Activated CD4-positive, alpha-beta T cell treated with anti-CD3 and anti-CD28 coated beads, Interleukin-2, amount 10 ng/mL, durations not matched to agents 7 days and 5 days (primary cell): ENCODE measurements at regions not wholly inside any gene's neighbourhood (a gene's known extent, or its start where the extent isn't known, plus 50 kb on each side); places are given as distances from the start of the nearest gene placed in this dataset.

Source experiments
- CTCF ChIA-PET: fragments of 350-600 bp; sonication (Branson Sonifier 250); formaldehyde crosslinking; loops from one replicate; lab custom pipeline; 2021; ENCODE audit warnings: antibody characterized with exemption; lab: Charles Lee
- POLR2A ChIA-PET: fragments of 350-600 bp; sonication (Branson Sonifier 250); formaldehyde crosslinking; loops from one replicate; lab custom pipeline; 2021; ENCODE audit warnings: antibody characterized with exemption; lab: Charles Lee
- DNase-seq: peaks from one replicate; pipeline ENCODE4 v3.0.0-alpha.2; 2020
- H3K27ac Mint-ChIP-seq: one replicate; pipeline ENCODE4 v1.8.0; 2021; ENCODE audit warnings: mild to moderate bottlenecking, moderate library complexity, mixed read lengths
- H3K27me3 Mint-ChIP-seq: one replicate; pipeline ENCODE4 v1.8.0; 2021; ENCODE audit warnings: mixed read lengths
- H3K36me3 Mint-ChIP-seq: one replicate; pipeline ENCODE4 v1.8.0; 2021; ENCODE audit warnings: low read depth, mixed read lengths
- H3K4me1 Mint-ChIP-seq: one replicate; pipeline ENCODE4 v1.8.0; 2021; ENCODE audit warnings: mixed read lengths
- H3K4me3 Mint-ChIP-seq: one replicate; pipeline ENCODE4 v1.8.0; 2021; ENCODE audit warnings: mild to moderate bottlenecking, moderate library complexity, mixed read lengths
- H3K9me3 Mint-ChIP-seq: one replicate; pipeline ENCODE4 v1.8.0; 2021; ENCODE audit warnings: mixed read lengths

DNA sequence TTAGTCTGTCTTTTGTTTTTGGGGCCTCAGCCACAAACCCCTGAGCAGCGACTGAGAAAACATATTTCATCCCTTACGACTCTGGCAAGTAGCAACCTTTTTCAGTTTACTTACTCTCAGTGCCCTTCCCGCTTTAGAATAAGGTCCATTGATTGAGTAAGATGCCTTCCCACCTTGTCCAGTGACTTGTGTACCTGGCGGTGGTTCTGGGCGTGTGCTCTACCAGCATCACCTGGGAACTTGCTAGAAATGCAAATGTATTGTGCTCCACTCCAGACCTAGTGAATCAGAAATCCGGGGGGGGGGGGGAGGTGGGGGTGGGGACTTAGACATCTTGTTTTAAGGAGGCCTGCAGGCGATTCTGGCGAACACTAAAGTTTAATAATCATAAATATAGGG, 72.1 kb downstream of the S1PR1 start:
- no peak for DNase-seq
- Mint-ChIP-seq H3K4me3 (peak overlapping the region; percentile 73), H3K27ac (peak overlapping the region; percentile 98), H3K9me3 (peaks cover 3% of the 10 kb centered on the region), H3K27me3 (no peaks in the 10 kb centered on the region), H3K4me1 (peaks cover 72% of the 10 kb centered on the region), H3K36me3 (peaks cover 1% of the 10 kb centered on the region)
- ChIA-PET POLR2A (interaction anchor here (1.0 to 1.1 kb wide), 2 partner anchors 49 to 414 kb away, joined by 3 to 6 read pairs; partner anchors contain the start of gene EXTL2), CTCF (interaction anchor here (0.6 to 3.3 kb wide), 28 partner anchors 9 to 402 kb away, joined by 3 to 27 read pairs (median 6); no protein-coding TSS in a partner anchor)

DNA sequence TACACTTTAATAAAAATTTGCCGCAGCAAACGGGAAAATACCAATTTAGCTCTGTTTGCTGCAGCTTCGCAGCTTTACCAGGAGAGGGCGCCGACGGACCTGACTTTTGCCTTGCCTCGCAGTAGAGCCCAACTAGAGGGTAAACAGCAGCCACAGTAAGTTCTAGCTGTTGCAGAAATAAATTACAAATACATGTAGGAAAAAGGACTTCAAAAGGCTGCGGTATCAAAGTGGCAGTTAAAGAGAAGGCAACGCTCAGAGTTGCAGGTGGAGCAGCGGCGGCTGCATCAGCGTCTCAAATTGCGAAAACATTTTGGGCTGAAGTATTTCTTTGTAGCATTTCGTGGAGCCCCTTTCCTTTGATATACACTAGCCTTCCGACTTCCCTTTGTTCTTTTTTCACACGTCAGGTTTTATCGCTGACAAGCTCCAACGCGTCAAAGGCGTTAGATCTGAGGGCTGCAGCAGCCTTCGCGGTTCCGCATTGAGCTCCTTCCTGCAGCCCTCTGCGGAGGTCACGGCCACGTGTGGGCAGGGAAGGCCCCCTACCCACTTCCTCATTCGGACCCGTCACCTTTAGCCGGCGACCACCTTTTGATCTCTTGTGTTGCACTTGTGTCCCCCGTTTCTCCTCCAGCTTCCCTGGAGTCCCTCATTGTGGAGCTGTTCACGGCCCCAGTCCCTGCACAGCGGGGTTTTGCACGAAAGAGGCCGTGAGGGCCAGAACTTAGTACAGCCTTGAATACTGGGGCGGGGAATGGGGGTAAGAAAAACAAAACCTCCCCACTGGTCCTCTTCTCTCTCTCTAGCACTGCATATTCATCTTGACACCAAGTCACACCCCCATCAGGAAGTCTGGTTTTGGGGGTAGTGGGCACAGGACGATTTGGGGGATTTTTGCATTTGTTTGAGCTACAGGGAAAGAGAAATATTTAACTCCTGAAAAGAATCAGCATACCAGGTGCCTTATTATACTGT, 72.8 kb downstream of the S1PR1 start:
- H3K4me1 Mint-ChIP-seq, result peaks cover 75% of the 10 kb centered on the region
- peaks cover 1% of the 10 kb centered on the region for H3K36me3 Mint-ChIP-seq
- POLR2A ChIA-PET, result interaction anchor here (0.7 to 1.1 kb wide), 3 partner anchors 48 to 415 kb away, joined by 3 to 6 read pairs (median 3); partner anchors contain the start of gene EXTL2
- peaks cover 3% of the 10 kb centered on the region for H3K9me3 Mint-ChIP-seq
- CTCF ChIA-PET, result interaction anchor here (0.5 to 3.3 kb wide), 38 partner anchors 9 to 926 kb away, joined by 3 to 27 read pairs (median 4); no protein-coding TSS in a partner anchor
- DNase-seq, result peak; percentile 85
- H3K27ac Mint-ChIP-seq, result peak overlapping the region; percentile 98
- H3K27me3 Mint-ChIP-seq, result no peaks in the 10 kb centered on the region
- H3K4me3 Mint-ChIP-seq, result peak overlapping the region; percentile 73

DNA sequence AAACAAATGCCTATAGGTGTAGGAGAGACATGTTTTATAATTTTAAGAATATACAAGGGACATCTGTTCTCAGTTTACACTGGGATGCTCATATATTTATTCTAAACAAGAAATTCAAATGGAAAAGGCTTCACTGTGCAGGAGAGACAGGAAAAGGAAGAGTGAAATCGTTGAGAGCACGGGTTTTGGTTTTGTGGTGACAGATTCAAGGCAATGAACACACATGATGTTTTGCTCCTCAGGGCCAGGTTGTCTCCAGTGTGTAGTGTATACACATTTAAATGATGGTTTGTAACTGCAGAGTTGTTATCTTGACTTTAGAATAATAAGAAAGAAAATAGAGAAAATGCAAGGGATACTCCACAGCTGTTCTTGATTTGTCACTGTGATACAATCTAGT, 73.7 kb downstream of the S1PR1 start:
- Mint-ChIP-seq H3K4me1 (peaks cover 75% of the 10 kb centered on the region), H3K27ac (peak overlapping the region; percentile 98), H3K27me3 (no peaks in the 10 kb centered on the region), H3K4me3 (peak overlapping the region; percentile 73), H3K36me3 (peaks cover 1% of the 10 kb centered on the region), H3K9me3 (peaks cover 3% of the 10 kb centered on the region)
- peak; percentile 53 for DNase-seq
- ChIA-PET CTCF (interaction anchor here (1.0 to 3.3 kb wide), 8 partner anchors 17 to 404 kb away, joined by 3 to 27 read pairs (median 6); no protein-coding TSS in a partner anchor), POLR2A (interaction anchor here (0.7 kb wide), 1 partner anchor 82 kb away, joined by 3 read pairs; no protein-coding TSS in a partner anchor)

DNA sequence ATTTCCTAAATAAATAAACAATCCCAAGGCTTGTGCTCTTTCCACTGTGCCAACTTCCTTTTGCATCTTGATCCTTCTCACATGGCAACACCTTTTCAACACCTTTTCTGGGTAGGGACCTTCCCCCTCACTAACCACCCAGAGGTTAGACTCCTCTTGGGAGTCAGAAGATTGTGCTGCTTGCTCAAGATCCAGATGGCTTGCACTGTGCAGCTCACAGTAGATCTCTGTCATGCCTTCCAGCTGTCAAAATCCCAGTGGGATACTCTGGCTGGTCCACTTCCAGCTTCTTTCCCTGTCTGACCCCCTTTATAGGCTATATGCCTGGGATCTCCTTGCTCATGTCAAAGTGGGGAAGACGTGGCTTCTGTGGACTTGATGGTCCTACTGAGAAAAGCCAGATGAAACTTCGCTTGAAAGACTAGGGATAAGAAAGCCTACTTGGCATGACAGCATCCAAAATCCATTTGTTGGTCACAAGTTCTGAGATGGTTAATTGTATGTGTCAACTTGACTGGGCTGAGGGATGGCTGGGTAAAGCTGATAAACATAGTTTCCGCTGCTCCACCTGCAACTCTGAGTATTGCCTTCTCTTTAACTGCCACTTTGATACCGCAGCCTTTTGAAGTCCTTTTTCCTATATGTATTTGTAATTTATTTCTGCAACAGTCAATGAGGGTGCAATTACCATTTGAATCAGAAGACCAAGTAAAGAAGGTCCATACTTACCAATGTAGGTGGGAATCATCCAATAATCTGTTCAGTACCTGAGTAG, 74.5 kb downstream of the S1PR1 start:
- H3K9me3 Mint-ChIP-seq, result peaks cover 3% of the 10 kb centered on the region
- ChIA-PET CTCF (interaction anchor here (1.0 to 3.3 kb wide), 4 partner anchors 18 to 46 kb away, joined by 3 to 27 read pairs (median 8); no protein-coding TSS in a partner anchor), POLR2A (interaction anchor here (0.7 kb wide), 1 partner anchor 83 kb away, joined by 3 read pairs; no protein-coding TSS in a partner anchor)
- H3K4me1 Mint-ChIP-seq, result peaks cover 75% of the 10 kb centered on the region
- H3K27me3 Mint-ChIP-seq, result no peaks in the 10 kb centered on the region
- H3K36me3 Mint-ChIP-seq, result peaks cover 1% of the 10 kb centered on the region
- peak; percentile 17 for DNase-seq
- peak overlapping the region; percentile 98 for H3K27ac Mint-ChIP-seq
- H3K4me3 Mint-ChIP-seq, result peak overlapping the region; percentile 73

DNA sequence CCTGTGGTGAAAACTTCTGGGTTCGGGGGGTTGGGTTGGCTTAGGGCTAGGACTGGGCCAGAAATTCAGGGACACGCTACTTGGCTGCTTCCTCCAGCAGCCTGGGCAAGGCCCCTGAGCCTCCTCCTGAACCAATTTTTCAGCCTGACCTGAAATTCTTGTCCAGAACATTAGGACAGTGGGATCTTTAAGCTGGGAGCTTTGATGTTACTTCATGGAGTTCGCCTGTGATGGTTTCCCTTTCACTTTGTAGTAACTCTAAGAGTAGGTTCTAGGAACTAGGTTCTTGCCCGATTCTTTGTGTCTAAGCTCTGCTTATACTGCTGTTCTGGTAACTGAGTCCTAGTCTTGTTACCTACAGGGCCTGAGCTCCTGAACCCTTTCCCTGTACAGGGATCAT, 75.3 kb downstream of the S1PR1 start:
- CTCF ChIA-PET, result interaction anchor here (0.6 to 3.3 kb wide), 5 partner anchors 18 to 53 kb away, joined by 3 to 8 read pairs (median 3); no protein-coding TSS in a partner anchor
- peak; percentile 28 for DNase-seq
- Mint-ChIP-seq H3K9me3 (no peaks in the 10 kb centered on the region), H3K4me3 (peak overlapping the region; percentile 73), H3K27me3 (no peaks in the 10 kb centered on the region), H3K4me1 (peaks cover 70% of the 10 kb centered on the region), H3K27ac (peak overlapping the region; percentile 98), H3K36me3 (no peaks in the 10 kb centered on the region)
- POLR2A ChIA-PET, result no interaction called here

DNA sequence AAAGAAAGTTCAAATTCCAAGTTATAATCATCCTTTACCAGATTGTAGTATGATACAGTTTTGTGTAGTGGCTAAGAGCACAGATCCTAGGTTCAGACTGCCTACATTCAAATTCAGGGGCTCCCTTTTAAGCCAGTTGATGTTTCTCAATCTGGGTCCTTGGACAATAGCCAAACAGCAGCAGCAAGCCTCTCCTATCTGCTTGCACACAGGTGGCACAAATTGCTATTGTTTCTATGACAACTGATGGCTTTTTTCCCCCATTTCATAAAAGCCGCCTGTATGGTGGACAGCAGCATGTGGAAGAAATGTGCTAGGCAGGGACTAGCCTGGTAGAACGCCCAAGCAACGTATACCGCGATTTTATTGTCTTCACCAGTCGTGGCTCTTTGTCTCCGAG, 76.5 kb downstream of the S1PR1 start:
- Mint-ChIP-seq H3K4me3 (no peak overlapping the region), H3K27me3 (peaks cover 10% of the 10 kb centered on the region), H3K4me1 (peaks cover 60% of the 10 kb centered on the region), H3K27ac (peak overlapping the region; percentile 38), H3K9me3 (no peaks in the 10 kb centered on the region), H3K36me3 (no peaks in the 10 kb centered on the region)
- ChIA-PET POLR2A (no interaction called here), CTCF (interaction anchor here (1.8 kb wide), 1 partner anchor 44 kb away, joined by 8 read pairs; no protein-coding TSS in a partner anchor)
- DNase-seq, result no peak

DNA sequence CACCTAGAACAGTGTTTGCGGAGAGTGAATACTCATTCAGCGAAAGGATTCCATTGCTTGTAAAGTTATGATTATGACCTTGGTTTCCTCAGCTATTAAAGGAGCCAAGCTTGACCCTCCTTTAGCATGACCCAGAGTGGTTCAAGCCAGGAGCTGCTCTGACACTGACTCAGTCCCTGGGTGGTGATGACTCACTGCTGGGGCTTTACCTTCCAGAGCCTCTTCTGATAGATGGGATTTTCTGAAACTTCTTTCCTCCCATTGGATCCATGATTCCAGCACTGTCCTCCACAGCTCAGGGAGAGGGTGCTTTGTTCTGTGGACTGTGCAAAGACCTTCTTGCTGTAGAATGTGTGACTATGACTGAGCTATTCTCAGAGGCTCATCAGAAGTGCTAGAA, 77.4 kb downstream of the S1PR1 start:
- ChIA-PET POLR2A (no interaction called here), CTCF (interaction anchor here (0.8 to 1.3 kb wide), 4 partner anchors 15 to 40 kb away, joined by 3 read pairs; no protein-coding TSS in a partner anchor)
- no peaks in the 10 kb centered on the region for H3K9me3 Mint-ChIP-seq
- H3K27ac Mint-ChIP-seq, result no peak overlapping the region
- peaks cover 12% of the 10 kb centered on the region for H3K27me3 Mint-ChIP-seq
- H3K4me1 Mint-ChIP-seq, result peaks cover 52% of the 10 kb centered on the region
- no peaks in the 10 kb centered on the region for H3K36me3 Mint-ChIP-seq
- DNase-seq, result no peak
- H3K4me3 Mint-ChIP-seq, result no peak overlapping the region

DNA sequence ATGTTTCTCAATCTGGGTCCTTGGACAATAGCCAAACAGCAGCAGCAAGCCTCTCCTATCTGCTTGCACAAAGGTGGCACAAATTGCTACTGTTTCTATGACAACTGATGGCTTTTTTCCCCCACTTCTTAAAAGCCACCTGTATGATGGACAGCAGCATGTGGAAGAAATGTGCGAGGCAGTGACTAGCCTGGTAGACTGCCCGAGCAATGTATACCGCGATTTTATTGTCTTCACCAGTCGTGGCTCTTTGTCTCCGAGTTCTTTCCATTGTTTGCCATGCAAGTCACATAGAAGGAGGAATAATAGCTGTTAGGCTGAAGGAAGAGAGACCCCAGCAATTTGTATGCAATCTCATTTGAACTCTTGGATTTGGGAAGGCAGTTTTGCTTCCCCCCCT, 79.4 kb downstream of the S1PR1 start:
- Mint-ChIP-seq H3K27me3 (peaks cover 12% of the 10 kb centered on the region), H3K27ac (no peak overlapping the region), H3K4me1 (peaks cover 32% of the 10 kb centered on the region), H3K4me3 (no peak overlapping the region), H3K9me3 (no peaks in the 10 kb centered on the region), H3K36me3 (no peaks in the 10 kb centered on the region)
- DNase-seq, result no peak
- ChIA-PET POLR2A (no interaction called here), CTCF (no interaction called here)

DNA sequence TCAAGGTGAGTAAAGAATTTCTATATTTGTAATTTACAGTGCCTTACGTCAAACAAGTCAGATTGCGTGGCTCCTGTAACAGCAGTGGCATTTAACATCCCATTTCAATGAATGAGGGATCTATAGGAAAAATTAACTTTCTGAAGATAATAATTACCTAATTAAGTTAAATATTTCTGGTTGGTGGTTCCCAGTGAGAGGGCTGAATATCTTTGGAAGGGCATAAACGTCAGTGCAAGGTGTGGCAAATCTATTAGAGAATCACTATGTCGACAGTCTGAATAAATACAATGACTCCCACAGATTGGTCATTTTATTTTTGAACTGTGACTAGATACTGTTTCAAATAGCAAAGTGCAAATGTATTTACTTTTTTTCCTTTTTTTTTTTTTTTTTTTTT, 80.0 kb downstream of the S1PR1 start:
- Mint-ChIP-seq H3K9me3 (no peaks in the 10 kb centered on the region), H3K4me1 (peaks cover 26% of the 10 kb centered on the region), H3K27ac (no peak overlapping the region), H3K4me3 (no peak overlapping the region), H3K36me3 (no peaks in the 10 kb centered on the region), H3K27me3 (peaks cover 12% of the 10 kb centered on the region)
- ChIA-PET CTCF (interaction anchor here (1.1 to 1.5 kb wide), 3 partner anchors 13 to 1389 kb away, joined by 3 to 5 read pairs (median 5); no protein-coding TSS in a partner anchor), POLR2A (no interaction called here)
- no peak for DNase-seq

DNA sequence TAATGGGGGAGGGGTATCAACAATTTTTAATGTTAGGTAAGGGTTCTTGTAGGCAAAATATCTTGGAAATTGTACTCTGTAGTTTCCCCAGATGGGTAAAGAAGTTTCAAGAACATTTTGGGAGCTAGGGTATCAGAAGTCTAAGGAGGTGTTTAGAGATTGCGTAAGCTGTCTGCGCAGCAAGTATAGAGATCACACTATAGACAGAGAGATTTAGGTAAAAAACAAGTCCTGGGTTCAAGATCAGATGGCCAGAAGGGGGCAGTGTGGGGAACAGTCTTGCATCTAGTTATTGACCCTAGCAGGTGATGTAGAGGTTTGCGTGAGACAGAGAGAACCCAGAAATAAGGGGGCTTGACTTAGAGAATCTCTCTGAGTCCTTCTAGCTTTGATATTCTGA, 80.8 kb downstream of the S1PR1 start:
- Mint-ChIP-seq H3K9me3 (no peaks in the 10 kb centered on the region), H3K36me3 (no peaks in the 10 kb centered on the region), H3K27me3 (peaks cover 14% of the 10 kb centered on the region), H3K4me1 (peaks cover 18% of the 10 kb centered on the region), H3K27ac (no peak overlapping the region), H3K4me3 (no peak overlapping the region)
- CTCF ChIA-PET, result interaction anchor here (1.1 to 2.1 kb wide), 4 partner anchors 8 to 1390 kb away, joined by 3 to 12 read pairs (median 5); no protein-coding TSS in a partner anchor
- DNase-seq, result no peak
- POLR2A ChIA-PET, result no interaction called here

DNA sequence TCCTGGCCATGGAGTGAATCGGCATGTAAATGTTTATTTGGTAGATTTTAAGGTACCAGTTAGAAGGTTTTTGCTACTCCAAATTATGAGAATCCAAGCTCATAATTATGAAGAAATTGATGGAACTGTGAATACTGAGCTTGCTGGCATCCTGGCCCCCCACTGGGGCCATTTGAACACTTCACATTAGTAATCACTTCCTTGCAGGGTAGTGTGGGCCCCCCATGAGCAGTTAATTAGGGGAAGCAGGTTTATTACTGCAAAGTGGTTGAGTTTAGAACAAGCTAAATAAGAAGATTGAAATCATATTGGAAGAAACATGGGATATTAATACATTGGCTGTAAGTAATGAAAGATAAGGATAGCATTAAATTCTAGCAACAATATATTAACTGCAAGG, 86.7 kb downstream of the S1PR1 start:
- Mint-ChIP-seq H3K4me1 (no peaks in the 10 kb centered on the region), H3K27me3 (peaks cover 6% of the 10 kb centered on the region), H3K27ac (no peak overlapping the region), H3K36me3 (no peaks in the 10 kb centered on the region), H3K9me3 (peaks cover 2% of the 10 kb centered on the region), H3K4me3 (no peak overlapping the region)
- CTCF ChIA-PET, result interaction anchor here (1.1 to 3.4 kb wide), 3 partner anchors 14 to 34 kb away, joined by 3 to 10 read pairs (median 3); no protein-coding TSS in a partner anchor
- no peak for DNase-seq
- POLR2A ChIA-PET, result no interaction called here

DNA sequence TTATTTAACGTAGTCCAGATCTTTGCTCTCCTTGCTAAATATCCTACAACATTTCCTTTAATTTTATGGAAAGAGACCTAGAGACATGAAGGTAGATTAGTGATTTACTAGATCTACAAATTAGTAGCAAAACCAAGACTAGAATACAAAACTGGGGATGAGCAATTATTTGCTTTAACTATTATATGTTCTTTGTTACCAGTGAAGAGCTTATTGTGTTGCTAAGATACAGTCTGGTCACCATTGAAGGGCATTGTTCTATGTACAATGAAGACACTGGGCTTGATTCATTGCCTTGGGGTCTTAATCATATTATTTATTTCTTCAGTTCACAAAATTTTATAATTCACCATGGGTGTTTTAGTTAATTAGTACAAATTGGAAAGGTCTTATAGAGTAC, 88.3 kb downstream of the S1PR1 start:
- Mint-ChIP-seq H3K36me3 (no peaks in the 10 kb centered on the region), H3K27me3 (peaks cover 6% of the 10 kb centered on the region), H3K27ac (no peak overlapping the region), H3K4me1 (no peaks in the 10 kb centered on the region), H3K9me3 (peaks cover 2% of the 10 kb centered on the region), H3K4me3 (no peak overlapping the region)
- ChIA-PET POLR2A (no interaction called here), CTCF (no interaction called here)
- no peak for DNase-seq
